ENCODE measurements at regions not wholly inside any gene's neighbourhood (a gene's known extent, or its start where the extent isn't known, plus 50 kb on each side); places are given as distances from the start of the nearest gene placed in this dataset.

DNA sequence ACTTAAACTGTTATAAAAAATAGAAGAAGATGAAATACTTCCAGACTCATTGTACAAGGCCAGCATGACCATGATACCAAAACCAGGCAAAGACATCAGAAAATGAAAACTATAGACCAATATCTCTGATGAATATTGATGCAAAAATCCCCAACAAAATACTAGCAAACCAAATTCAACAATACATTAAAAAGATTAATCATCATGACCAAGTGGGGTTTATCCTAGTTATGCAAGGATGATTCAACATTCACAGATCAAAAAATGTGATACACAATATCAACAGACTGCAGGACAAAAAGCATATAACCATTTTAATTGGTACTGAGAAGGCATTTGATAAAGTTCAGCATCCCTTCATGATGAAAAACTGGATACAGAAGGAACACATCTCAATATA lies 824.5 kb upstream of the RAG2 start:
- H3K4me3 ChIP-seq (ENCODE audit: low read depth, low read length), result no peak overlapping the region
- DNase-seq (ENCODE audit: low read depth), result no peak
- TF ChIP-seq, protein P1, sequence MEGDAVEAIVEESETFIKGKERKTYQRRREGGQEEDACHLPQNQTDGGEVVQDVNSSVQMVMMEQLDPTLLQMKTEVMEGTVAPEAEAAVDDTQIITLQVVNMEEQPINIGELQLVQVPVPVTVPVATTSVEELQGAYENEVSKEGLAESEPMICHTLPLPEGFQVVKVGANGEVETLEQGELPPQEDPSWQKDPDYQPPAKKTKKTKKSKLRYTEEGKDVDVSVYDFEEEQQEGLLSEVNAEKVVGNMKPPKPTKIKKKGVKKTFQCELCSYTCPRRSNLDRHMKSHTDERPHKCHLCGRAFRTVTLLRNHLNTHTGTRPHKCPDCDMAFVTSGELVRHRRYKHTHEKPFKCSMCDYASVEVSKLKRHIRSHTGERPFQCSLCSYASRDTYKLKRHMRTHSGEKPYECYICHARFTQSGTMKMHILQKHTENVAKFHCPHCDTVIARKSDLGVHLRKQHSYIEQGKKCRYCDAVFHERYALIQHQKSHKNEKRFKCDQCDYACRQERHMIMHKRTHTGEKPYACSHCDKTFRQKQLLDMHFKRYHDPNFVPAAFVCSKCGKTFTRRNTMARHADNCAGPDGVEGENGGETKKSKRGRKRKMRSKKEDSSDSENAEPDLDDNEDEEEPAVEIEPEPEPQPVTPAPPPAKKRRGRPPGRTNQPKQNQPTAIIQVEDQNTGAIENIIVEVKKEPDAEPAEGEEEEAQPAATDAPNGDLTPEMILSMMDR (conservative IDR thresholded peaks at IDR 0.05; ENCODE audit: low read depth, low read length), result no peak

DNA sequence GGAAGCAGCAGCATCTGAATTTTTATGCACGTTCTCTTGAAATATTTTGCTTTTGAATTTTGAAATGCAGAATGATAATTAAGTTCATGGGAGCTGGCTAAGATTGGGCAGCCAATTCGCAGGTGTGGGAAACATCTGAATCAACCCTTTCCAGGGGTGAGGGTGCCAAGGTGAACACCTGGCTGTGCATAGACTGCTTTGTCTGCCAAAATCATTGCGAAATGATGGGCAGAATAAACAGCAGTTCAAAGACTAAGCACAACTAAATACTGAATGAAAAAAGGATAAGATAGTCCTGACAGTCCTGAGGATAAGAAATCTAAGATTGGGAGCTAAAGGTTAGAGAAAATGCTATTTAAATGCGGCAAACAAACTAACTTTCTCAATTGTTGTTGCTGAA lies 813.3 kb upstream of the RAG2 start:
- no peak overlapping the region for H3K4me3 ChIP-seq (ENCODE audit: low read depth, low read length)
- no peak for DNase-seq (ENCODE audit: low read depth)
- TF ChIP-seq, protein P1 (conservative IDR thresholded peaks at IDR 0.05; ENCODE audit: low read depth, low read length), result no peak

DNA sequence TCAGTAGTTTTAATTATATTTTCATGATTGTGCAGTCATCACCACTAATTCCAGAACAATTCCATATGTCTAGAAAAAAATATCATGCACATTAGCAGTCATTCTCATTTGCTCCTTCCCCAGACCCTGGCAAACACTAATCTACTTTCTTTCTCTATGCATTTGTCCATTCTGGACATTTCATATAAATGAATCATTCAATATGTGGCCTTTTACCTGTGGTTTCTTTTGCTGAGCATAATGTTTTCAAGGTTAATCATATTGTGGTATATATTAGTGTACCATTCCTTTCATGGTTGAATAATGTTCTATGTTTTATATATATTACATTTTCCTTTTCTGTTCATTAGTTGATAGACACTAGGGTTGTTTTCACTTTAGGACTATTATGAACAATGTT lies 811.1 kb upstream of the RAG2 start:
- H3K4me3 ChIP-seq (ENCODE audit: low read depth, low read length), result no peak overlapping the region
- TF ChIP-seq, protein P1 (conservative IDR thresholded peaks at IDR 0.05; ENCODE audit: low read depth, low read length), result no peak
- DNase-seq (ENCODE audit: low read depth), result no peak

DNA sequence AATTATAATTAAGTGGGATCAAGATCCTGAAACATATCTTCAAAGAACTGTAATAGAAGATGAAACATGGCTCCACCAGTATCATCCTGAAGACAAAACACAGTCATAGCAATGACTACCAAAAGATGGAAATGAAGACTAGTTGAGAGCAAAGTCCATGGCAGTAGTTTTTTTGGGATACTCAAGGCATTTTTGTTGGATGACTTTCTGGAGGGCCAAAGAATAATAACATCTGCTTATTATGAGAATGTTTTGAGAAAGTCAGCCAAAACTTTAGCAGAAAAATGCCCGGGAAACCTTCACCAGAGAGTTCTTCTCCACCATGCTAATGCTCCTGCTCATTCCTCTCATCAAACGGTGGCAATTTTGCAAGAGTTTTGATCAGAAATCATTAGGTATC lies 809.4 kb upstream of the RAG2 start:
- TF ChIP-seq, protein P1 (conservative IDR thresholded peaks at IDR 0.05; ENCODE audit: low read depth, low read length), result no peak
- H3K4me3 ChIP-seq (ENCODE audit: low read depth, low read length), result no peak overlapping the region
- no peak for DNase-seq (ENCODE audit: low read depth)

DNA sequence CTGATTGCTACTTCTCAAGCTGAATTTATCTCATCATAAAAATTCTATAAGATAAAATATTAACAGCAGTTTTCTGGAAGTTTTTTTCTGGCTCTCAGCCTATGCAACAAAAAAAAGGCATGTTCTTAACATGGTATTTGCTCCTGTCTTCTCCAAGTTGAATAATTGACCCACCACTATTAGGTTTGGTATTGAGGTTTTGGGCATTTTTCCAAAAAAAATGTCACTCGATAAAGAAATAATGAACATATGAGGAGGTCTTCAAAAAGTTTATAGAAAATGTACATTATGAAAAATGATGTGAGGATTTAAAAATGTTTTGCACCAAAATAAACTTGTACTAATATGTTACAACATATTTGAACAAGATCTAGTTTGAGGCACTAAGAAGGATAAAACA lies 808.6 kb upstream of the RAG2 start:
- TF ChIP-seq, protein P1 (conservative IDR thresholded peaks at IDR 0.05; ENCODE audit: low read depth, low read length), result no peak
- no peak overlapping the region for H3K4me3 ChIP-seq (ENCODE audit: low read depth, low read length)
- DNase-seq (ENCODE audit: low read depth), result no peak

DNA sequence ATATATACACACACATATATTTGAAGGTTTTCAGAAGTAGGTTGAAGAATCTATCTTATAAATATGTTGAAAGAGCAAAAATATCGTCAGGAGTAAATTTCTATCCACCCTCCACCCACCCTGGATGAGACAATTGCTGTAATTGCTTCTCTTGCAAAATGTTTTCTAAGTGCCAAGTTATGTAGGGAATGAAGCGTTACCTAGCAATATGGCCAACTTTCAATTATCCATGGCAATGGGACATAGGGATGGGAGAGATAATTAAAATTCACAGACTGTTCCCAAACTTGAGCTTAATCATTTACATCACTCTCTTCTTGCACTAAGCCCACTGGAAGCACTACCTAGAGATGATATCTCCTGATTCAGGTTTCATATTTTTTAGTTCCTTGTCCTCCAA lies 806.2 kb upstream of the RAG2 start:
- DNase-seq (ENCODE audit: low read depth), result no peak

DNA sequence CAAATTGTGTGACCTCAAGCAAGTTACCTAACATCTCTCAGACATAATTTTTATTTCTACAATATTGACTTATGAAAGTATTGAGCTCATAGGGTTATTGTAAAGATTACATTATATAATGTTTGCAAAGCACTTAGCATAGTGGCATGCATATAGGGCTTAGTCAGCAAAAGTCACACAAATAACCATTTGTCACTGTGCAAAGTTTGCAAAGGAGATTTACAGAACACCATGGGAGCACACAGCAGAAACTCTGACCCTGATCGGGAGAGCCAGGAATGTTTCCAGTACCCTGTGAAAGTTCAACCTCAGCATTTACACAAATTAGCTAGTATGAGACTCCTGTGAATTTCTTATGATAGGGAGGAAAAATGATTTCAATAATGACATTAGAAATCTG lies 804.6 kb upstream of the RAG2 start:
- TF ChIP-seq, protein P1 (conservative IDR thresholded peaks at IDR 0.05; ENCODE audit: low read depth, low read length), result no peak
- DNase-seq (ENCODE audit: low read depth), result no peak

More for the DNA sequence above, 806.2 kb upstream of the RAG2 start:
- no peak overlapping the region for H3K4me3 ChIP-seq (ENCODE audit: low read depth, low read length)
- TF ChIP-seq, protein P1 (conservative IDR thresholded peaks at IDR 0.05; ENCODE audit: low read depth, low read length), result no peak

More for the DNA sequence above, 804.6 kb upstream of the RAG2 start:
- H3K4me3 ChIP-seq (ENCODE audit: low read depth, low read length), result no peak overlapping the region
